Left forelimb (tissue), 1 donor: ENCODE measurements at regions not wholly inside any gene's neighbourhood (a gene's known extent, or its start where the extent isn't known, plus 50 kb on each side); places are given as distances from the start of the nearest gene placed in this dataset.

Experiments used
- DNase-seq: peaks from one replicate; pipeline ENCODE4 v3.0.0-alpha.2; 2018; ENCODE audit warnings: low spot score

- no peak for DNase-seq
Observed at GRCh38 chr4:3818371-3818770, 52.2 kb downstream of the ADRA2C start.

- DNase-seq = no peak
Observed at GRCh38 chr4:3819210-3819919, 53.2 kb downstream of the ADRA2C start.

- no peak for DNase-seq
Observed at GRCh38 chr4:3820016-3820805, 54.0 kb downstream of the ADRA2C start.

- DNase-seq = no peak
Observed at GRCh38 chr4:3820806-3821579, 54.8 kb downstream of the ADRA2C start.

GRCh38 chr4:3821580-3822229 lies 55.5 kb downstream of the ADRA2C start:
- no peak for DNase-seq

- DNase-seq = no peak
Observed at GRCh38 chr4:3822230-3822947, 56.2 kb downstream of the ADRA2C start.

- DNase-seq = no peak
Observed at GRCh38 chr4:3823496-3824341, 57.5 kb downstream of the ADRA2C start.

- DNase-seq = no peak
Observed at GRCh38 chr4:3824521-3825270, 58.5 kb downstream of the ADRA2C start.

GRCh38 chr4:3825530-3825929 lies 59.3 kb downstream of the ADRA2C start:
- no peak for DNase-seq

GRCh38 chr4:3826247-3827172 lies 60.3 kb downstream of the ADRA2C start:
- no peak for DNase-seq

GRCh38 chr4:3827616-3828492 lies 61.7 kb downstream of the ADRA2C start:
- peak; percentile 78 for DNase-seq

GRCh38 chr4:3828546-3828945 lies 62.4 kb downstream of the ADRA2C start:
- DNase-seq = no peak

GRCh38 chr4:3829211-3829955 lies 63.2 kb downstream of the ADRA2C start:
- no peak for DNase-seq

- DNase-seq = no peak
Observed at GRCh38 chr4:3829956-3830773, 64.0 kb downstream of the ADRA2C start.

GRCh38 chr4:3830774-3831528 lies 64.8 kb downstream of the ADRA2C start:
- no peak for DNase-seq
